ENCODE measurements at regions not wholly inside any gene's neighbourhood (a gene's known extent, or its start where the extent isn't known, plus 50 kb on each side); places are given as distances from the start of the nearest gene placed in this dataset.

DNA sequence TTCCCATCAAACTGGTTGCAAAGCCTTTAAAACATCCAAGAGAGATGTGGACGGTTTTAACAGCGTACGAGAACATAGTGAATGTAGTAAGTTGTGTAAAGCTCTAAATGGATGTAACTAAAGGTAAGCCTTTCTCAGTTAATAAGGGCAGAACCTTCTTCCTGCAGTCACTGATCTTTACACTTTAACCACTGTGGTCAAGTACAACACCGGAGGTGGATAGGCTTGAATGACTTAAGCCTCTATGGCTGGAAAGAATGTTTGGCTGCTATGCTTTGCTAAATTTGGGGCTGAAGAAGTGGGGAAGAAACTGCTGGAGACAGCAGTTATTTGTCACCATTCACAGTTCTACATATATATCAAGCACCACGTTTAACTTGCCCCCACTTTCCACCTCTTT, 285.1 kb upstream of the FMR1 start:
- ATAC-seq (no peak), FAIRE-seq (no peak)
- 21% methylated on average over 5 of the region's 5 CpGs for WGBS (ENCODE audit: missing lambda C conversion rate)

DNA sequence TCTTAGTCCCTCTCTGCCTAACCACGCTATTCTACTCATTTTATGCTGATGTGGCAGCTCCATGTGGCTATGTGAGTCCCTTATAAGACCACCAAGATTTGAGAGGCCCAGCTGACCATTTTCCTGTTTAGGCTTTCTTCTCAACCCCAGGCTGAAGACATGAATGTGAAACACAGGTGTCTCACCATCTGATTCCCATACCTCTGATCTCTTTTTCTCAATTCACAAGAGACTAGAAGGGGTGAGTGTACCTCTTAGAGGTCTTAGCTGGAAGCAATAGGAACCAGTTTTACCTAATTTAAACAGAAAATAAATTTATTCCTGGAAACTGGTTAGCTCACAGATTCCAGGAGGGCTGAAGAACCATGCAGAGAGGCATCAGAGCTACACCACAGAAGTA, 276.5 kb upstream of the FMR1 start:
- FAIRE-seq (no peak), DNase-seq (ENCODE audit: low read depth in 1 of 2, low spot score in 1 of 2) (no peak), ATAC-seq (no peak)
- CTCF ChIA-PET, result no interaction called here
- H3K27ac ChIP-seq, result no peak overlapping the region
- POLR2A ChIA-PET, result no interaction called here
- no peaks in the 10 kb centered on the region for H3K9me3 ChIP-seq
- WGBS (ENCODE audit: missing lambda C conversion rate), result 18% methylated on average over 1 of the region's 1 CpG
- no peaks in the 10 kb centered on the region for H3K4me1 ChIP-seq
- TF ChIP-seq NPAS2 (CRISPR knock-in tag; IDR thresholded peaks at IDR 0.05; ENCODE audit: borderline replicate concordance) (no peak), MYC (IDR thresholded peaks at IDR 0.05; ENCODE audit: borderline replicate concordance, low read length) (no peak), HEYL (CRISPR knock-in tag; IDR thresholded peaks at IDR 0.05) (no peak), KDM5A (IDR thresholded peaks at IDR 0.05) (no peak), RCOR1 (IDR thresholded peaks at IDR 0.05; ENCODE audit: low read depth, low read length) (no peak), CBX8 (IDR thresholded peaks at IDR 0.05) (no peak), FOSB (CRISPR knock-in tag; IDR thresholded peaks at IDR 0.05) (no peak), HOXB13 (CRISPR knock-in tag; IDR thresholded peaks at IDR 0.05; ENCODE audit: low read depth) (no peak), PHF8 (IDR thresholded peaks at IDR 0.05; ENCODE audit: borderline replicate concordance, low read depth) (no peak), BHLHE40 (IDR thresholded peaks at IDR 0.05; ENCODE audit: low read depth, low read length) (no peak), ZC3H11A (IDR thresholded peaks at IDR 0.05) (no peak), SMC3 (IDR thresholded peaks at IDR 0.05) (no peak), EHF (CRISPR knock-in tag; IDR thresholded peaks at IDR 0.05) (no peak), HOXA7 (CRISPR knock-in tag; IDR thresholded peaks at IDR 0.05) (no peak), CHD2 (IDR thresholded peaks at IDR 0.05; ENCODE audit: low read length, partially characterized antibody) (no peak)
- TF ChIP-seq, protein P1, sequence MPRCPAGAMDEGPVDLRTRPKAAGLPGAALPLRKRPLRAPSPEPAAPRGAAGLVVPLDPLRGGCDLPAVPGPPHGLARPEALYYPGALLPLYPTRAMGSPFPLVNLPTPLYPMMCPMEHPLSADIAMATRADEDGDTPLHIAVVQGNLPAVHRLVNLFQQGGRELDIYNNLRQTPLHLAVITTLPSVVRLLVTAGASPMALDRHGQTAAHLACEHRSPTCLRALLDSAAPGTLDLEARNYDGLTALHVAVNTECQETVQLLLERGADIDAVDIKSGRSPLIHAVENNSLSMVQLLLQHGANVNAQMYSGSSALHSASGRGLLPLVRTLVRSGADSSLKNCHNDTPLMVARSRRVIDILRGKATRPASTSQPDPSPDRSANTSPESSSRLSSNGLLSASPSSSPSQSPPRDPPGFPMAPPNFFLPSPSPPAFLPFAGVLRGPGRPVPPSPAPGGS (IDR thresholded peaks at IDR 0.05), result no peak
- TF ChIP-seq, protein P2, sequence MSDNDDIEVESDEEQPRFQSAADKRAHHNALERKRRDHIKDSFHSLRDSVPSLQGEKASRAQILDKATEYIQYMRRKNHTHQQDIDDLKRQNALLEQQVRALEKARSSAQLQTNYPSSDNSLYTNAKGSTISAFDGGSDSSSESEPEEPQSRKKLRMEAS (IDR thresholded peaks at IDR 0.05), result no peak
- H3K4me3 ChIP-seq, result no peak overlapping the region
- no peak overlapping the region for H3K4me2 ChIP-seq

More for the DNA sequence above, 285.1 kb upstream of the FMR1 start:
- no peak overlapping the region for H3K4me3 ChIP-seq
- no peaks in the 10 kb centered on the region for H3K4me1 ChIP-seq
- H3K27ac ChIP-seq, result no peak overlapping the region
- DNase-seq (ENCODE audit: low read depth in 1 of 2, low spot score in 1 of 2), result no peak
- TF ChIP-seq, protein P3, sequence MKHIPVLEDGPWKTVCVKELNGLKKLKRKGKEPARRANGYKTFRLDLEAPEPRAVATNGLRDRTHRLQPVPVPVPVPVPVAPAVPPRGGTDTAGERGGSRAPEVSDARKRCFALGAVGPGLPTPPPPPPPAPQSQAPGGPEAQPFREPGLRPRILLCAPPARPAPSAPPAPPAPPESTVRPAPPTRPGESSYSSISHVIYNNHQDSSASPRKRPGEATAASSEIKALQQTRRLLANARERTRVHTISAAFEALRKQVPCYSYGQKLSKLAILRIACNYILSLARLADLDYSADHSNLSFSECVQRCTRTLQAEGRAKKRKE (CRISPR knock-in tag; IDR thresholded peaks at IDR 0.05; ENCODE audit: low read depth), result no peak
- TF ChIP-seq SREBF2 (IDR thresholded peaks at IDR 0.05), result no peak
- TF ChIP-seq EHF (CRISPR knock-in tag; IDR thresholded peaks at IDR 0.05), result no peak
- no peak for TF ChIP-seq ZFP36 (IDR thresholded peaks at IDR 0.05; ENCODE audit: borderline replicate concordance, partially characterized antibody)
- no peak for TF ChIP-seq PHF8 (IDR thresholded peaks at IDR 0.05; ENCODE audit: borderline replicate concordance, low read depth)
- TF ChIP-seq JUN (IDR thresholded peaks at IDR 0.05), result no peak
- TF ChIP-seq, protein P4, sequence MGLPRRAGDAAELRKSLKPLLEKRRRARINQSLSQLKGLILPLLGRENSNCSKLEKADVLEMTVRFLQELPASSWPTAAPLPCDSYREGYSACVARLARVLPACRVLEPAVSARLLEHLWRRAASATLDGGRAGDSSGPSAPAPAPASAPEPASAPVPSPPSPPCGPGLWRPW (IDR thresholded peaks at IDR 0.05), result no peak
- TF ChIP-seq KDM5A (IDR thresholded peaks at IDR 0.05), result no peak
- no peak for TF ChIP-seq TP53 (CRISPR knock-in tag; IDR thresholded peaks at IDR 0.05)
- no peak for TF ChIP-seq HOXB13 (CRISPR knock-in tag; IDR thresholded peaks at IDR 0.05; ENCODE audit: low read depth)
- TF ChIP-seq, protein P5, sequence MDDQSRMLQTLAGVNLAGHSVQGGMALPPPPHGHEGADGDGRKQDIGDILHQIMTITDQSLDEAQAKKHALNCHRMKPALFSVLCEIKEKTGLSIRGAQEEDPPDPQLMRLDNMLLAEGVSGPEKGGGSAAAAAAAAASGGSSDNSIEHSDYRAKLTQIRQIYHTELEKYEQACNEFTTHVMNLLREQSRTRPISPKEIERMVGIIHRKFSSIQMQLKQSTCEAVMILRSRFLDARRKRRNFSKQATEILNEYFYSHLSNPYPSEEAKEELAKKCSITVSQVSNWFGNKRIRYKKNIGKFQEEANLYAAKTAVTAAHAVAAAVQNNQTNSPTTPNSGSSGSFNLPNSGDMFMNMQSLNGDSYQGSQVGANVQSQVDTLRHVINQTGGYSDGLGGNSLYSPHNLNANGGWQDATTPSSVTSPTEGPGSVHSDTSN (IDR thresholded peaks at IDR 0.05), result no peak
- TF ChIP-seq ZNF302 (CRISPR knock-in tag; IDR thresholded peaks at IDR 0.05), result no peak
- no peak for TF ChIP-seq SMC3 (IDR thresholded peaks at IDR 0.05)
- TF ChIP-seq RFX5 (IDR thresholded peaks at IDR 0.05), result no peak
- no peak for TF ChIP-seq RCOR1 (IDR thresholded peaks at IDR 0.05; ENCODE audit: low read depth, low read length)
- TF ChIP-seq, protein P6, sequence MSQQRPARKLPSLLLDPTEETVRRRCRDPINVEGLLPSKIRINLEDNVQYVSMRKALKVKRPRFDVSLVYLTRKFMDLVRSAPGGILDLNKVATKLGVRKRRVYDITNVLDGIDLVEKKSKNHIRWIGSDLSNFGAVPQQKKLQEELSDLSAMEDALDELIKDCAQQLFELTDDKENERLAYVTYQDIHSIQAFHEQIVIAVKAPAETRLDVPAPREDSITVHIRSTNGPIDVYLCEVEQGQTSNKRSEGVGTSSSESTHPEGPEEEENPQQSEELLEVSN (IDR thresholded peaks at IDR 0.05; ENCODE audit: borderline replicate concordance, low read depth), result no peak
- TF ChIP-seq ZC3H11A (IDR thresholded peaks at IDR 0.05), result no peak
- TF ChIP-seq FOSB (CRISPR knock-in tag; IDR thresholded peaks at IDR 0.05), result no peak
- ChIA-PET POLR2A (no interaction called here), CTCF (no interaction called here)
- no peaks in the 10 kb centered on the region for H3K9me3 ChIP-seq
- no peak overlapping the region for H3K4me2 ChIP-seq

Measured in A549 (cell line).